IgD-negative memory B cell (primary cell): ENCODE measurements at regions not wholly inside any gene's neighbourhood (a gene's known extent, or its start where the extent isn't known, plus 50 kb on each side); places are given as distances from the start of the nearest gene placed in this dataset.

Experiments used
- H3K27ac Mint-ChIP-seq, 3 donors: one replicate each; pipeline ENCODE4 v1.8.0; 2020 to 2022; ENCODE audit warnings: mild to moderate bottlenecking in 3 of 3, mixed read lengths in 3 of 3, moderate library complexity in 1 of 3
- H3K27me3 Mint-ChIP-seq: one replicate; pipeline ENCODE4 v1.8.0; 2021; ENCODE audit warnings: mixed read lengths
- H3K36me3 Mint-ChIP-seq: one replicate; pipeline ENCODE4 v1.8.0; 2020; ENCODE audit warnings: mild to moderate bottlenecking, mixed read lengths
- H3K4me1 Mint-ChIP-seq, 3 donors: one replicate each; pipeline ENCODE4 v1.8.0; 2020 to 2022; ENCODE audit warnings: mixed read lengths in 3 of 3, mild to moderate bottlenecking in 1 of 3
- H3K4me3 Mint-ChIP-seq, 4 donors: one replicate each; pipeline ENCODE4 v1.8.0; 2020 to 2022; ENCODE audit warnings: mild to moderate bottlenecking in 4 of 4, mixed read lengths in 4 of 4, moderate library complexity in 3 of 4
- H3K9me3 Mint-ChIP-seq, 3 donors: one replicate each; pipeline ENCODE4 v1.8.0; 2020 to 2021; ENCODE audit warnings: mixed read lengths in 3 of 3, mild to moderate bottlenecking in 1 of 3

DNA sequence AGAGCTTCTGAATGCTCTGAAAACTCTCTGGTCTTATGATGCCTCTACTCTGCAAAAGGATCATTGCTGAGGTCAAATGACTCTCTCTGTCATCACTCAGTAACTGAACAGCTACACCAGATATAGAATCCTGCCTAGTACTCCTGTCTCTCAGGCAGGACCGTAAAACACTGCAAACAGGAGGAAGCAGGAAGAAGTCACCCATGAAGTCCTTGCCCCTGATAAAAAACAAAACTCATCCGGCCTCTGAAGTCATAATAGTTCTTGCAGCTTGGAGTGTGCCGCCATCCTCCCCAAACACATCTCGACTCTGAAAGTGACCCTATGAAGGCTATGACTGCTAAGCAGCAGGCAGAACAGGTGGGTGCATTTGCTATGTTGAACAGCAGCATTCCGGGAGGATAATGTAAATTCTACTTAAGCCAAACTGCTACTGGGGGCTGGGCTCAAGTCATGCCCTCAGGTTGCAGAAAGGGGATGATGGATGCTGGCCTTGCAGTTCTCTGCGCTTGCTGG is 81.9 kb upstream of the FAM169A start:
- H3K27ac Mint-ChIP-seq, result no peak overlapping the region
- H3K36me3 Mint-ChIP-seq, result no peaks in the 10 kb centered on the region
- H3K4me3 Mint-ChIP-seq, result no peak overlapping the region
- no peaks in the 10 kb centered on the region for H3K4me1 Mint-ChIP-seq
- H3K27me3 Mint-ChIP-seq, result peaks cover 13% of the 10 kb centered on the region
- H3K9me3 Mint-ChIP-seq, result no peaks in the 10 kb centered on the region

DNA sequence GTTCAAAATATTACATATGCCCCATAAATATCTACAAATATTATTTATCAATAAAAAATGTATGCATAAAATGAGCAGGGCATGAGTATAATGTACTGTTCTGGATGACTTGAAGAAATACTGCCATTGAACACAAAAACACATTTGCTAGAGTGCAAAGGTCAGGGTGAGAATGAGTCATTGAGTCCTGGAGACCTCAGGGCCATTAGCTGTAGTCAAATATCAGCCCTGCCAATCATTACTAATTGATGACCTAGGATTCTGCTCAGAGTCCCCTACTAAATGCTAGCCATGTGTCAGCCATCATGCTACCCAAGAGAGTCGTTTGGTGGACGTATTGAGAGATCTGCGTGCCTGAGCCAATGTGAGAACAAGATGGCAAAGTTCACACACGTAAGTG is 80.3 kb upstream of the FAM169A start:
- Mint-ChIP-seq H3K27ac (no peak overlapping the region), H3K36me3 (no peaks in the 10 kb centered on the region), H3K4me3 (no peak overlapping the region), H3K27me3 (peaks cover 12% of the 10 kb centered on the region), H3K9me3 (no peaks in the 10 kb centered on the region), H3K4me1 (no peaks in the 10 kb centered on the region)

DNA sequence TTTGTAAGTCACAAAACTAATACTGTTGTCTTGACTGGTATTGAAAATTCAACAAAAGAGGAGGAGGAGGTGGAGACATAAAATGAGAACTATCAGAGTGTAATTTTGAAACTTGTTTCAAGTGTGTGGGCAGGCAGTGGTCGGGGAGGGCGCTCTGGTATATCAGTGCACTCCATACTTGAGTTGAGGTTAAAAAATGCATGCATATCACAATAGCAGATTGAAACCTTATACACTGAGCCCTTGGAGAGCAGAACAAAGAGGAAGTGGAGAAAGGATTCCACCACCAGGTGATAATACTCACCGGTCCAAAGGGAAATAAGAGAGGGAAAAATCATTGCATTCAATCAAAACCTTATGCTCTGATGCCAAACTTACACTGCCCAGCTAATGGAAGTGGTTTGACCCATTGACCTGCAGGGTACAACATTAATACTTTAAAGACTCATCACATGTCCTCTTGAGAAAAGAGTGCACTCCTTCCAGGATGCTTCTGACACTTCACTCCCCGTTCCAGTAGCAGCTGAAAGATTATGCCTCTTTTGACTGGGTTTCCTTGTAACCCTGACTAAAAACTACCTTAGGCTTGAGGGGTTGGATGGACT is 79.5 kb upstream of the FAM169A start:
- Mint-ChIP-seq H3K27me3 (peaks cover 10% of the 10 kb centered on the region), H3K27ac (peak overlapping the region in 1 of 3 donors; percentile 3), H3K9me3 (no peaks in the 10 kb centered on the region), H3K36me3 (no peaks in the 10 kb centered on the region), H3K4me1 (no peaks in the 10 kb centered on the region), H3K4me3 (no peak overlapping the region)

DNA sequence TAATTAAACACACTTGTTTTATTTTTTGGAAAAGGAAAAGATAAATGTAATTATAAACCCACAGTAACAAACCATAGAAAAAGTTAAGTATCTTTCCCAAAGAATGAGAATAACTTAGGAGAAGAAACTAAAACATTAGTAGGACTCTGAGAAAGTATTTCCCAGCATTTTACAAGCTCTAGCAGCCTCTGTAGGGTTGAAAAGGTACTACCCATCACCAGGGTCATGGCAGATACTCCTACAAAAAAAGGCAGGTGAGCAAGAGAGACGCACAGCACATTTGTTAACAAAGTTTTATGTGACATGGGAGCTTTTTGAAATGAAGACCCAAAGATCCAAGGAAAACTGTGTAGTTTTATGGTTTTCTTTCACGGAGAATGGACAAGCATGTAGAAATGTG is 77.7 kb upstream of the FAM169A start:
- H3K9me3 Mint-ChIP-seq, result peaks cover 0 to 5% (median 0%) of the 10 kb centered on the region in 3 donors

DNA sequence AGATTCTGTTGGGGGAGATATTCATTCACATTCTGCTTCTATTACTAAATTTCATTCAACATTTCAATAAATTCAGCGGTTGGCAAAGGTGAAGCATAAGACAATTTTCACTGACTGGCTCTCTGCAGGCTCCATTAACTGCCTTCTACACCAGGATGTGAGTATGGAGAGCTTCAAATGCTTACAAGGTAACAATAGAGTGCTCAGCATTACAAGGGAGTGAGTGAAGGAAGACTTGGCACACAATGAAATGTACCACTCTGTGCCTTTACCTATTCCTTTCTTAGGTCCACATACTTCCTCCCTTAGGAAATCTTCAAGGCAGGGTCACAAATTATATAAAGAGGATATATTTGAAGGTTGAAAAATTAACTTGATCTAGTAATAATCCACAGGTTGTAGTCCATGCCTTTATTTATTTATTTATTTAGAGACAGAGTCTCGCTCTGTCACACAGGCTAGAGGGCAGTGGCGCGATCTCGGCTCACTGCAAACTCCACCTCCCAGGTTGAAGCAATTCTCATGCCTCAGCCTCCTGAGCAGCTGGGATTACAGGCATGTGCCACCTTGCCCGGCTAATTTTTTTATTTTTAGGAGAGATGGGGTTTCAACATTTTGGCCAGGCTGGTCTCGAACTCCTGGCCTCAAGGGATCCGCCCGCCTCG is 76.6 kb upstream of the FAM169A start:
- H3K4me1 Mint-ChIP-seq, result no peaks in the 10 kb centered on the region
- H3K27ac Mint-ChIP-seq, result no peak overlapping the region
- H3K27me3 Mint-ChIP-seq, result peaks cover 6% of the 10 kb centered on the region
- peaks cover 0 to 5% (median 0%) of the 10 kb centered on the region in 3 donors for H3K9me3 Mint-ChIP-seq
- no peaks in the 10 kb centered on the region for H3K36me3 Mint-ChIP-seq
- H3K4me3 Mint-ChIP-seq, result no peak overlapping the region

More for the DNA sequence above, 77.7 kb upstream of the FAM169A start:
- Mint-ChIP-seq H3K36me3 (no peaks in the 10 kb centered on the region), H3K4me3 (no peak overlapping the region), H3K27ac (no peak overlapping the region), H3K4me1 (no peaks in the 10 kb centered on the region), H3K27me3 (peaks cover 10% of the 10 kb centered on the region)

DNA sequence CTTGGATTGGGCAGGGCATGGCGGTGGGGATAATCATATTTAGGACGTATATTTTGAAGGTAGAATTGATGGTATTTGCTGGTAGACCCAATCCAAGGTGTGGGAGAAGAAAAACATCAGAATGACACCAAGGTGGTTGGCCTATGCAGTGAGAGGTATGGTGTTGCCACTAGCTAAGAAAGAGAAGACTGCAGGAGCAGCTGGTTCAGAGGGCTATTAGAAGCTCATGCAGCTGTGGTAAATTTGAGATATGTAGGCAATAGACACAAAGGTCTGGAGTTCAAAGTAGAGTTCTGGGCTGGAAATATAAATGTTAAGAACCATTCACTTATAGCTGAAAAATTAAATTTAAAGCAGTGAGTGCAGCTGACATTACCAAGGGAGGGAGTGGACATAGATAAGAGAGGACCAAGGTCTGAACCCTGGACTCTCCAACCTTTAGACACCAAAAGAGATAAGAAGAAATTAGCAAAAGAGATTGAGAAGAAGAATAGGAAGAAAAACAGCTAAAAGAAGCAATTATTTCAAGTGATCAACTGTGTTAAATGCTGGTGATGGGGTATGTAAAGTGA is 74.7 kb upstream of the FAM169A start:
- Mint-ChIP-seq H3K36me3 (no peaks in the 10 kb centered on the region), H3K4me1 (no peaks in the 10 kb centered on the region), H3K4me3 (no peak overlapping the region), H3K27ac (no peak overlapping the region), H3K9me3 (peaks cover 0 to 7% (median 0%) of the 10 kb centered on the region in 3 donors), H3K27me3 (peaks cover 6% of the 10 kb centered on the region)

DNA sequence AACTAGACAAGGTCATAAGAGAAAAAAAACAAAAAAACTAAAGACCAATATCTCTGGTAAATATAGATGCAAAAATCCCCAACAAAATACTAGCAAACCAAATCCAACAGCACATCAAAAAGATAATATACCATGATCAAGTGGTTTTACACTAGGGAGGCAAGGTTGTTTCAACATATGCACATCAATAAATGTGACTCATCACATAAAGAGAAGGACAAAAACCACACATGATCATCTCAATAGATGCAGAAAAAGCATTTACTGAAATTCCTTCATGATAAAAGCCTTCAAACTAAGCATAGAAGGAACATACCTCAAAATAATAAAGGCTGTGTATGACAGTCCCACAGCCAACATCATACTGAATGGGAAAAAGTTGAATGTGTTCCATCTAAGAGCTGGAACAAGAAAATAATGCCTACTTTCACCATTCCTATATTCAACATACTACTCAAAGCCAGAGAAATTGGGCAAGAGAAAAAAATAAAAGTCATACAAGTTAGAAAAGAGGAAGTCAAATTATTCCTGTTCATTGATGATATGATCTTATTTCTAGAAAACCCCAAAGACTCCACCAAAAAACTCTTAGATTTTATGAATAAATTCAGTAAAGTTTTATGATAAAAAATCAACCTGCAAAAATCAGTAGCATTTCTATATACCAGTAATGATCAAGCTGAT is 72.2 kb upstream of the FAM169A start:
- peaks cover 18% of the 10 kb centered on the region for H3K27me3 Mint-ChIP-seq
- no peak overlapping the region for H3K27ac Mint-ChIP-seq
- H3K36me3 Mint-ChIP-seq, result no peaks in the 10 kb centered on the region
- H3K4me3 Mint-ChIP-seq, result no peak overlapping the region
- no peaks in the 10 kb centered on the region for H3K4me1 Mint-ChIP-seq
- H3K9me3 Mint-ChIP-seq, result peaks cover 0 to 7% (median 0%) of the 10 kb centered on the region in 3 donors

DNA sequence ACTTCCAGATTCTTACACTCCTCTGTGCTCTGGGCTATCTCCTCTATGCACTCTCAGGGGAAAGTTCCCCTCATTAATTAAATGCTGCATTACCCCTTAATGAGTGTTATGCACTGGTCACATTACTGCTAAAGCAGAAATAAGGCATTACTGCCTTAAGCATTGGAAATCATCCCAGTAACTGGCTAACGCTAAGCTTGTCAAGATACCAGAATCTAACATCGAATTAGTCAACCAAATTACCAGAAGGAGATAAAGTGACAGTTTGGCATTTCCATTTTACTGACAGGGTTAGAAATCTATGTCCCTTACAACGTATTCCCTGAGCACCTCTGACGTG is 69.5 kb upstream of the FAM169A start:
- no peaks in the 10 kb centered on the region for H3K4me1 Mint-ChIP-seq
- peaks cover 23% of the 10 kb centered on the region for H3K27me3 Mint-ChIP-seq
- H3K27ac Mint-ChIP-seq, result no peak overlapping the region
- peaks cover 0 to 8% (median 0%) of the 10 kb centered on the region in 3 donors for H3K9me3 Mint-ChIP-seq
- H3K4me3 Mint-ChIP-seq, result peak overlapping the region in 1 of 4 donors; percentile 61
- no peaks in the 10 kb centered on the region for H3K36me3 Mint-ChIP-seq

DNA sequence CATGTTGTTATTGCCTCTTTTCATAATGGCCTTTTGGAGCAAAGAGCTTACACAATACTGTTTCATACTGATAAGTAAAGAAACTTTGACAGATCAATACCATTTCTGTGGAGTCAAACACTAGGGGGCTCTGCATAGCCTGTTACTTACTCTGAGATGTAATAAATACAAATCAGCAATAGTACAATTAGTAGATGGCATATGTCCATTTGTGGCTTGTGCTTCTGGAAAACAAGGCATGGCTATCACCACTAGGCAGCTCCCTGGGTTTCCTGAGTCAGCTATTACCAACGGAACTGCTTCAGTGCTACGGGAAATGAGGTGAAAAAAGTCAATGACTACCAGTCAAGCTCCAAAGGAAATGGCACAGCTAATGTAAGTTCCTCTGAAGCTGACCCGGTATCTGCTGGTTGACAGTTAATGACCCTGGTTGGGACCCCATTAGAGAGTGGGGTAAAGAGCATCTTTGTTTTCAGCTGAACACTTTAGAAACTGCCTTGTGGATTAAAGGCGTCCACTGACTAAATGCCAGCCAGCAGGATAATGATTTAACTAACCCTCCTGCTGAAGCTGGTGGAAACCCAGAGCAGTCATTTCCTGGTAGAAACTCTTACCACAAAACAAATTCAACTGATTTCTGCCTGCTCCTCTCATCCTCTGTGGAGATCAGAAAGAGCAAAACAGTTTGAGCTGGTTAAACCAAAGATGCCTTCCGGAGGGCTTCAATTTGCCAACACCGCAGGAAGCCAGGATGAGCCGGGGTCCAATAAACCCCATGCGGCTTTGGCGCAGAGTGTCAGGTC is 69.0 kb upstream of the FAM169A start:
- H3K27me3 Mint-ChIP-seq, result peaks cover 23% of the 10 kb centered on the region
- H3K9me3 Mint-ChIP-seq, result peaks cover 0 to 8% (median 0%) of the 10 kb centered on the region in 3 donors
- H3K27ac Mint-ChIP-seq, result no peak overlapping the region
- no peaks in the 10 kb centered on the region for H3K36me3 Mint-ChIP-seq
- H3K4me3 Mint-ChIP-seq, result peak overlapping the region in 1 of 4 donors; percentile 61
- no peaks in the 10 kb centered on the region for H3K4me1 Mint-ChIP-seq

DNA sequence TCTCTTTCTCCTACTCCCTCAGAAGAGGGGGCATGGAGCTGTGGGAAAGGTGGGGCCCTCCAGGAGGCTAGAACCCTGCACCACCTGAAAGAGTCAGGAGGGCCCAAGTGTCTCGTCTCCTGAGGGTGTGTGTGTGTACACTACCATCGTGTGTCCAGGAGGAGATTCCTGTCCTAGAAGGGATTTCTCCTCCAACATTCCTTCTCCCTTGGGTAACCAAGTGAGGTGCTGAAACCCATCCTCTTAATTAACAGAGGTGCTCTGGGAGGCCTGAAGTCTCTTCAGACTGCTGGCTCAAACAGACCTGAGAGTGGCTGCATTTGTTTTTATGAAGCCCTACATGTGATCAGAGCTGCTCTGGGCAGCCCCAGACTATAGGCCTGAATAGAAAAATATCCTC is 61.1 kb upstream of the FAM169A start:
- peaks cover 3% of the 10 kb centered on the region for H3K27me3 Mint-ChIP-seq
- no peak overlapping the region for H3K27ac Mint-ChIP-seq
- peaks cover 0 to under 1% (median 0%) of the 10 kb centered on the region in 3 donors for H3K9me3 Mint-ChIP-seq
- H3K4me3 Mint-ChIP-seq, result no peak overlapping the region
- H3K36me3 Mint-ChIP-seq, result no peaks in the 10 kb centered on the region
- H3K4me1 Mint-ChIP-seq, result no peaks in the 10 kb centered on the region

DNA sequence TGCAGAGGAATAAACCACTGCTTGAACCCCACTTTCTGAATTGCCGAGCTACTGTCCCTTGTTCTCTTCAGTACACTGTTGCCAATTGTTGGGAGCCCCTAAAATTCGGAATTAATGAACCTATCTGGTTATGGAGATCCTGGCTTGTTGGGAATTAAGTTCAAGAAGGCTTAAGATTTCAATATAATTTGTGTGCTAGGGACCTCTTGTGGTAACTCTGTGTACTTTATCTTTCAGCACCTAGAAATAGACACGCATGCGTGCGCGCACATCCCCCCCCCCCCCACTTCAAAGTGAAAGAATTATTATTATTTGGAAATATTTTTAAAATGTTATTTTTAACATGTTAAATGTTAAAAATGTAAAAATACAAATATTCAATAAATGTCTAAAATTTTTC is 53.3 kb upstream of the FAM169A start:
- H3K4me1 Mint-ChIP-seq, result peaks cover 0 to 1% (median 0%) of the 10 kb centered on the region in 3 donors
- peaks cover 1% of the 10 kb centered on the region for H3K36me3 Mint-ChIP-seq
- peaks cover 0 to 2% (median 0%) of the 10 kb centered on the region in 3 donors for H3K9me3 Mint-ChIP-seq
- H3K27me3 Mint-ChIP-seq, result peaks cover 1% of the 10 kb centered on the region
- no peak overlapping the region for H3K27ac Mint-ChIP-seq
- no peak overlapping the region for H3K4me3 Mint-ChIP-seq

DNA sequence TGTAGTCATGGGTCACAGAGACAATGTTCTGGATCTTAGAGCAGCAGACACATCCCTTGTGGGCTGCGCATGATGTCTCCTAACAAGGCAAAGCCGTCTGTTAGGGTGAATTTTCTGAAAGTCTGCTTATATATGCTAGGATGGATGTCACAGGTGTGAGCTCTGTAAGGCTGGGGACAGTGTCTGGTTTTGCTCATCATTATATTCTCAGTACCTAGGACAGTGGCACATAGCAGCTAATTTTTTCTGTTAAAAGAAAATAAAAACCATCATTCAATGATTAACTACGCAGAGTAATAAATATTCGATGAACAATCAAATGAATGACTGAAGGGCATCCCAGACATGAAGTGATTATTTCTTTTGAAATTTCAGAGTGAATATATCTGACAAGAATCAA is 52.9 kb upstream of the FAM169A start:
- peaks cover 1% of the 10 kb centered on the region for H3K27me3 Mint-ChIP-seq
- no peak overlapping the region for H3K4me3 Mint-ChIP-seq
- H3K9me3 Mint-ChIP-seq, result peaks cover 0 to 2% (median 0%) of the 10 kb centered on the region in 3 donors
- peaks cover 0 to 1% (median 0%) of the 10 kb centered on the region in 3 donors for H3K4me1 Mint-ChIP-seq
- H3K36me3 Mint-ChIP-seq, result peaks cover 1% of the 10 kb centered on the region
- H3K27ac Mint-ChIP-seq, result no peak overlapping the region

DNA sequence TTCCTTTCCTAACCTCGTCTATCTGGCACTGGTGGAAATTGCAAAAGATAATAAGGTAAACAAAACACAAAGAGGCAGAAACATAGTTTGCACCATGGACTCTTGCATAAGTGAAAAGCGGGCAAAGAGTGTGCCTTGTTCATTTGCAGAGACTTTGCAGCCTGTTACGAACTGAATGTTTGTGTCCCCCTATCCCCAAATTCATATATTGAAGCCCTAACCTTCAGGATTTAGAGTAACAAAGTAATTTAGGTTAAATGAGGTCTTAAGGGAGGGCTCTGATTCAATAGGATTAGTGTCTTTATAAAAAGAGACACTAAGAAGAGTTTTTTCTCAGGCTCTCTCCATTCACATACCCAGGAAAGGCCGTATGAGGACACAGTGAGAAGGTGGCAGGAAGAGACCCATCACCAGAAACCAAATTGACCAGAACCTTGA is 52.1 kb upstream of the FAM169A start:
- H3K27me3 Mint-ChIP-seq, result peaks cover 1% of the 10 kb centered on the region
- no peak overlapping the region for H3K4me3 Mint-ChIP-seq
- H3K9me3 Mint-ChIP-seq, result peaks cover 0 to 2% (median 0%) of the 10 kb centered on the region in 3 donors
- peaks cover 1% of the 10 kb centered on the region for H3K36me3 Mint-ChIP-seq
- H3K4me1 Mint-ChIP-seq, result peaks cover 0 to 1% (median 0%) of the 10 kb centered on the region in 3 donors
- no peak overlapping the region for H3K27ac Mint-ChIP-seq

DNA sequence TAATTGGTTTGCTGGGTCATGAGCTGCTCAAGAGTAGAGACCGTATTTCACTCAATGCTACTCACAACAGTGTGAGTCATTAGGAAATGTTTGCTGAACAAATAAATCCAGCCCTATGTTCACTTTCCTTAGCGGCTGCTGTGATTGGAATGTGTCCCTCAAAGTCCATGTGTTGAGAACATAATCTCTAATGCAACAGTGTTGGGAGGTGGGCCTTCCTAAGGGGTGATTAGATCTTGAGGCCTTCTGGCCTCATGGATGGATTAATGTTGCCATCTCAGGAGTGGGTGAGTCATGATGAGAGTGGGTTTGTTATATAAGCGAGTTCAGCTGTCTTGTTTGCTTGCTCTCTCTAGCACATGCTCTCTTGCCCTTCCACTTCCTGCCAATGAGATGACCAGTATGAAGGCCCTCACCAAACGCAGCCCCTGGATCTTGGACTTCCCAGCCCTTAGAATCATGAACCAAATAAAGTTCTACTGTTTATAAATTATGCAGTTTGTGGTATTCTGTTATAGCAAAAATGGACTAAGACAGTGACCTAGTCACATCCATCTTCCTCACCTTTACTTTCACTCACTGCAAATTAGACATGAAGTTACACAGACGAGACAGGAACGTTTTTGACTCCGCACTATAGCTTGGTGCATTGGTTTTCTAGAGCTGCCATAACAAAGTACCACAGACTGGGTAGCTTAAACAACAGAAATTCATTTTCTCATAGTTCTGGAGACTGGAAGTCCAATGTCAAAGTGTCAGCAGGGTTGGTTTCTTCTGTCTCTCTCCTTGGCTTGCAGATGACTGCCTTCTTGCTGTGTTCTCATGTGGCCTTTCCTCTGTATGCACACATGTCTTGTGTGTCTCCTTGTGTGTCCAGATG is 50.9 kb upstream of the FAM169A start:
- Mint-ChIP-seq H3K4me3 (no peak overlapping the region), H3K9me3 (peaks cover 0 to 2% (median 0%) of the 10 kb centered on the region in 3 donors), H3K4me1 (peaks cover 0 to 1% (median 0%) of the 10 kb centered on the region in 3 donors), H3K36me3 (peaks cover 1% of the 10 kb centered on the region), H3K27ac (no peak overlapping the region), H3K27me3 (peaks cover 1% of the 10 kb centered on the region)
